RKO (cell line): ENCODE measurements at regions not wholly inside any gene's neighbourhood (a gene's known extent, or its start where the extent isn't known, plus 50 kb on each side); places are given as distances from the start of the nearest gene placed in this dataset.
"Not testable (repeated sequence)": the region's sequence is repeated elsewhere in the genome, so short reads cannot be mapped to it uniquely, and the experiment has no call there.

Source experiments
- DNase-seq: peaks from one replicate; pipeline ENCODE4 v3.0.0-alpha.2; 2016; ENCODE audit warnings: low spot score

- peak; percentile 26 for DNase-seq
Observed at GRCh38 chr13:64538711-64539110, 2691.4 kb downstream of the PCDH9 start.

DNA sequence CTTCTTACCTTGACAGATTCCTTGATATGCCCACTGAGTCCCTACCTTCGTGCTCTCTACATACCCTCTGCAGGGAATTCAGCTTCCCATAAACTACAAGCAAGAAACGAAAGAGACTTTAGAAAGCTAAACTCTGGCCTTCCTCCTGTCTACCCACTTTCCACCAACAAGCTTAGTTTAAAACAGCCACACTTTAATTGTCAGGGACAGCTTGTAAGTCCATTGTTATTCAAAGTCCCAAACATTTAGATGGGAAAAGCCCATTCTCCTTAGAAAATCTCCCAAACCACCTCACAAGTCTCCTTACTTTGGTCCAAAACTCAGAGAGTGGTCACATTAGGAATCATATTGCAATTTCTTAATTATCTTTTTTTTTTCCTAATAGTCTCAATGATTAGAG, 2695.8 kb downstream of the PCDH9 start:
- DNase-seq: no peak

DNA sequence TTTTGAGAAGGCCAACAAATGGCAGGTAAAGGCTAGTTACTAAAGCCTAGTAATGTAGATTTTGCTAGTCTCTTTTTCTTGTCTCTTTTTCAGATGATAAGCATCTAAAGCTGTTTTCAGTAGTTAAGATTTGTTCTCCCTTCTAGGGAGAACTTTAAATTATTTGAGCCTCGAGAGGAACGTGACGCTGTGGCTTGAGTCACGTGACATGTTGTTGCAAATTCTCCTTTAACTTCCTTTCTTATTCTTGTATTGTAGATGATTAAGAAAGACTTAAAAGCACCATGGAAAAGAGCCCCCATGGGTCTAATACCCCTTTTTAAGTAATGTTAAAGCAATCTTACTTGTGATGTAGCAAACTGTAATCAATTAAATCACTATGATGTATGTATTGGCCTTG, 2698.7 kb downstream of the PCDH9 start:
- DNase-seq: no peak

DNA sequence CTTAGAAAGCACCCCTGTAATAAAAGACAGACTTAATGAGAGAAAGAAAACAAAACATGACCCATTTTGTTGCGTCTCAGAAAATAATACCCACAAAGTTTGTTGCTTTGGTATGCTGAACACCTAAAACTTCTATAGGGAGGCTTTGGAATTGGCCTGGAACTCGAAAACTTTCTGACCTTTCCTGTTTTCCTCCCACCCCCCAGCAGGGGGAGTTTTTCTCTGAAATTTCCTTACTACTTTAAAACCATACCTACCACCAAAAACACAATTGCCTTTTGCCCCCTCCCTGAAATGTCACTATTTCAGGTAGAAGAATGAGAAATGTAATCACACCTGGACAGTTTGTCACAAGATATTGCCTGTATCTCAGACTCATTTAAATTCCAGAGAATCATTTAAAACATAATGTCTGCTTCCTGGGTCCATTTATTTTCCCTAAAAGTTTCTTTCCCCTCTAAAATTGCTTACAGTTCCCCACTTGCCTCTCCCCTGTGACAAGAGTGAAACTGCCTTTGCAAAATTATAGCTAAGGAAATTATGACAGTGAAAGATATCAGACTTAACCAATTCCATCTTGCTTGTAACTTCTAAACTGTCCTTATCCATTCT, 2700.2 kb downstream of the PCDH9 start:
- peak; percentile 18 for DNase-seq

DNA sequence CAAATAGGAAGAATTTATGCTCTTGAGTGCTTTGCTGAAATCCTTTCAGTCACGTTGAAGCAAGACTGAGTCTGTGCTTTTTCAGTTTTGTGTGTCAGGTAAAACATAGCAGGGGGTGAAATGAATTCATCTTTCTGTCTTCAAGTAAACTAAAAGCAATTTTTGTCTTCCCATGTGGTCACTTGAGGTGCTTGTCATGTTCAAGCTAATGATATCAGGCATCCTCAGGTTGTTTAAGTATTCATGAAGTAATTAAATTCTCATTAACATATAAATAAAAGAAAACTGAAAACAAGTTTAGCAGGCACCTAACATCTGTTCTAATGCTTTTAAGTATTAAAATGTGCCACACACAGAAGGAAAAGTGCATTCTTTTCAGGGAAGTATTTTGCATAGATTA, 2701.3 kb downstream of the PCDH9 start:
- no peak for DNase-seq

- no peak for DNase-seq
Observed at GRCh38 chr13:64527561-64527960, 2702.6 kb downstream of the PCDH9 start.

GRCh38 chr13:64525687-64526086, 2704.4 kb downstream of the PCDH9 start:
- DNase-seq: no peak

GRCh38 chr13:64510747-64511146, 2719.4 kb downstream of the PCDH9 start:
- DNase-seq: no peak

DNA sequence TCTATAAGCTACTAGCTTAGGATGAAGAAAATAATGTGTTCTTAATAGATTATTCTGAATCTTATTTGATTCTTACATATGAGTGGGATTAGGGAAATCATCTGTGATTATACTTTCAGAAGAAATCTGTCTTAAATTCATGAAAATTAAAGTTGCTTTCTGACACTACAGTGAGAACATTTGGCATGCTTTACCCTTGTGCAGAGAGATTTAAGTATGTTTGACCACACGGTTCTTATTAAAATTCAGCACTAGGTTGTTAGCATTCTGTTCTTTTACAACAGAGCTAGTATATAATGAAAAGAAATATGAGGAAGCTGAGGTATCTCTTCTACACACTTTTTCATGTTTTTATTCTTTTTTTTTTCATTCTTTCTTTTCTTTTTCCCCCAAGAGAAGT, 2723.9 kb downstream of the PCDH9 start:
- DNase-seq: no peak

DNA sequence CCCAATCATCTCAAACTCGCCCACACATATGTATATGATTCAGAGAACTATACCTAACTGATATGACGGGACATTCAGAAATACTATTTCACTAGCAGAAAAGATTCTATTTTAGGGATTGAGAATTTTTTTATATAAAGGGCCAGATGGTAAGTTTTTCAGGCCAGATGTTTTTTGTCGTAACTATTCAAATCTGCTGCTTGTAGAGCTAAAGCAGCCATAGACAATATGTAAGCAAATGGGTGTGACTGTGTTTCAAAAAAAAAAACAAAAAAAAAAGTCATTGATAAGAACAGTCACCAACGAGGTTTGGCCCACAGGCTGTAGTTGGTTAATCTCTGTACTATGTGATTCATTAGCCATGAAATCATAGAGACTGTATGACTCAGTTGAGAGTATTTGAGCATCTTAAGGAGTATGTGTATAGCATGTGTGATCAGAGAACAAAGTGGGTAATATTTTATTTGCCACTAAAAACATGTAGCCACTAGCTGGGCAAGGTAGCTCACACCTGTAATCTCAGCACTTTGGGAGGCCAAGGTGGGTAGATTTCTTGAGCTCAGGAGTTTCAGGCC, 2724.7 kb downstream of the PCDH9 start:
- peak; percentile 64 for DNase-seq

DNA sequence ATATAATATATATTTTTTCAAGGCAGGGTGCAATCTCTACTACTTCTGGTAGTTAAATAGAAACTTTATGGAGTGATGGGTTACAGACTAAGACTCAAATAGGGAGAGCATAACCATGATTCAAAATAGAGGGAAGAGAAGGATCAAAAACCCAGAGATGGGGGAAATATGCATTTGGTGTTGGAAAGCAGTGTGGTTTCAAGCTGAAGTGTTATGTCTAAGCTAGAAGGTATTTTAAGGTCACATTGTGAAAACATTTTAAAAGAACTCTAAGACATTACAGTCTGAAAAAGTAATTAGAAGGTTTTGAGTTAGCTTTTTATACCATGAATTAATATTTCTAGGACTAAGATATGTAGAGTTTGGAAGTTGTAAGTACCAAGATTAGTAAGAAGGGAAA, 2741.4 kb downstream of the PCDH9 start:
- no peak for DNase-seq

DNA sequence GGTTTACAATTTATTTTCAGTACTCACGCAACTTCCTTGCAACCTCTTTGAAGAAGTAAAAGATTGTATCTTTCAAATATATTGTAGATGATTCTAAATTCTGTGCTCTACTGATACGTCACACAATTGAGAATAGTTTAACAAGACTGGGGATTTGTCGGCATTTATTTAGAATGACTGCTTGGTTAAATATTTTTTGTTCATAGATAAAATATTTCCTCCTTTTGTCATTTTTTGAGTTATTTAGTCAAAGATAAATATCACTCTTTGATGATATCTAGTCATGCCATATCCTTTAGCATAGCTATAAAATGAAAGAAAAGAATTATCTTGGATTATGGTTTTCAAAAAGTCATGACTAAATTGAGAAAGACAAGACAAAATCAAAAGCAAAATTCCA, 2747.8 kb downstream of the PCDH9 start:
- no peak for DNase-seq

DNA sequence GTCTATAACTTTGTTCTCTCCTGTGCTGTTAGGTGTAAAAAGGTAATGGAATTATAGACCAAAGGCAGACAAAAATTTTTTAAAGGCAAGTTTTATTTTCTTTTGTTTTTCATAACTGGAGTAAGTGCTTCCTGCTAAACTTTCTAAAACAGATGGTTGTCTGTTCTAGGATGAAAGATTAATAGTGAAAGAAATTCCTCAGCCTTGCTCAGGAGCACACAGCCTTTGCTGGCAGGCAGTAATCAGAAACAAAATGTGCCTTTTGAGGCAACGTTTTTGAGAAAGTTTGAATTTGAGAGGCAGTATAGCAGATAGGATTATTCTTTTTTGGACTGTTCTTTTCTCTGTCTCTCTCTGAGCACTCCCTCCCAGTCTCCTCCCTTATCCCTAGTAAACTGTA, 2749.5 kb downstream of the PCDH9 start:
- no peak for DNase-seq

DNA sequence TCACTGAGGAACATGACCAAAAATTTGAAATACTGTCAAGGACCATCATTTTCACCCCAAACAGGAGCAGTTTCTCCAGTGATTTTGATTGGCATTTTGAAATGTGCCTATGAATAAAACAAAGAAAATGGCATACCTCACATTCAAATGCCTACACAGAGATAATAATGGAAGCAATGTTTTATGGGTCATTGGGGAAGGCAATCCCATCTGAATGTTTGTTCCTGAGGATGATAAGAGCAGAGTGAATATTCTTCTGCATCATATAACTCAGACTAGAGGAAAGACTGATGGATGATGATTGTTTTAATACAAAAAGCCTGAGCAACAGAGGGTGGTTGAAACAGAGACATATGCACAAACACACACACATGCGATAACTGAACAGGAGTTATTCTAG, 2749.9 kb downstream of the PCDH9 start:
- no peak for DNase-seq

DNA sequence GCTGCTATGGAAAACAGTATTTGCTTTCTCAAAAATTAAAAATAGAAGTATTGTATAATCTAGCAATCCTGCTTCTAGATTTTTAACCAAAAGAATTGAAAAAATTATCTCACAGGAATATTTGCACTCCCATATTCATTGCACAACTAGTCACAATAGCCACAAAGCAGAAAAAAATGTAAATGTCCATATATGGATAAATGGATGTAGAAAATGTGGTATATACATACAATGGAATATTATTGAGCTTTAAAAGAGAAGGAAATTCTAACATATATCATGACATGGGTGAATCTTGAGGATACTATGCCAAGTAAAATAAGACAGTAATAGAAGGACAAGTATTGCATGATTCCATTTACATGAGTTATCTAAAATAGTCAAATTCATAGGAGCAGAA, 2753.0 kb downstream of the PCDH9 start:
- DNase-seq: no peak

- DNase-seq: not testable (repeated sequence)
Observed at GRCh38 chr13:64476041-64476568, 2754.0 kb downstream of the PCDH9 start.

GRCh38 chr13:64471916-64472315, 2758.2 kb downstream of the PCDH9 start:
- peak; percentile 82 for DNase-seq

- no peak for DNase-seq
Observed at GRCh38 chr13:64470751-64471150, 2759.4 kb downstream of the PCDH9 start.

- DNase-seq: no peak
Observed at GRCh38 chr13:64459778-64460177, 2770.4 kb downstream of the PCDH9 start.

DNA sequence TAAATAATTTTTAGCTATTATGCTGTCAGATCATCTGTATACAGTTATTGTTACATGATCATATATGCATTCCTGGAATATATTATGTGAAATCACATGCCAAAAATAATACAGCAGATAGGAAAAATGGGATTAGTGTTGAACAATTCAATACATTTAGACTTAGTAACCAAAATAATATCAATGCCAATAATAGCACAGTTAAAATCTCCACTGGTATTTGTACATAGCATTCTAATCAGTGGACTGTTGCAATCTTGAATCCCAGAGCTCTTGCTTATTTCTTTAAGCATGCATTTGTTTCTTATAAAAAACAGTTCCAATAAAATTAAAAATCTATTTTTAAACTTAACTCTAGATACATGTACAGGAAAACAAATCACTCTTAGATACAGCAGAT, 2772.2 kb downstream of the PCDH9 start:
- DNase-seq: no peak

DNA sequence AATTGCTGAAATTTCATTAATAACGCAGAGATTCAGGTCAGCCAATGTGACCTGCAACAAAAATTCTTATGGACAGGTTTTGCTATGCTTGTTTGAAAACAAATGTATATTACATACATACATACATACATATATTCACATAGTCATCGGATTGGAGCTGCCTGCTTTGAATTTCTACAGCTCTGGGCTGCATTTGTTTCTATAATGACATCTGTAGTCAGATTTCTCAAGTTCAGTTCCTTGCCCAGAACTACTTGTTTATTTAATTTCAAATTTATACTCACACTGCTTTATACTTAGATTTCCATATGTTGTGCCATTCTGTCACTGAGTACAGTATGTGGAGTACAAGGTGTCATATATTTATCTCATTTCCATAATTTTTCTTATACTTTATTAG, 2775.0 kb downstream of the PCDH9 start:
- no peak for DNase-seq

- no peak for DNase-seq
Observed at GRCh38 chr13:64453831-64454230, 2776.3 kb downstream of the PCDH9 start.

DNA sequence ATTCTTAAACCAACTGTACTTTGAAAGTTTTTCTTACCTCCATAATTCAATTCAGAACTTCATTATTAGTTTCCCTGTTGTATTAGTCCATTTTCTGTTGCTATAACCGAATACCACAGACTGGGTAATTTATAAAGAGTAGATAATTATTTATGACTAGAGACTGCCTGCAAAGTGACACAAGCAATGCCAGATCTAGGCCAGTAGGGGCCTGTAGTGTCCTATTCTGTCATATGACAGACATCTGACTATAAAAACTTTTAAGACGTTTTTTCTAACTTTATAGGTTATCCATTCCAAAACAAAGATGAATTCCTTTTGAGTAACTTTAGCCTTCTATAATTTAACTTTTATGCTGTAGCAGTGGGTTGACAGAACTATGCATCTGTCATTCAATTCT, 2783.8 kb downstream of the PCDH9 start:
- DNase-seq: peak; percentile 25

- DNase-seq: no peak
Observed at GRCh38 chr13:64441740-64442139, 2788.4 kb downstream of the PCDH9 start.
